ENCODE measurements at regions not wholly inside any gene's neighbourhood (a gene's known extent, or its start where the extent isn't known, plus 50 kb on each side); places are given as distances from the start of the nearest gene placed in this dataset.

- no peak for DNase-seq
Measured at GRCh38 chr10:29037348-29038113, 251.3 kb upstream of the LYZL1 start.

- no peak for DNase-seq
Measured at GRCh38 chr10:29039091-29039490, 249.8 kb upstream of the LYZL1 start.

GRCh38 chr10:29039677-29040189 is 249.1 kb upstream of the LYZL1 start:
- DNase-seq: no peak

- DNase-seq: no peak
Measured at GRCh38 chr10:29041616-29042015, 247.3 kb upstream of the LYZL1 start.

DNA sequence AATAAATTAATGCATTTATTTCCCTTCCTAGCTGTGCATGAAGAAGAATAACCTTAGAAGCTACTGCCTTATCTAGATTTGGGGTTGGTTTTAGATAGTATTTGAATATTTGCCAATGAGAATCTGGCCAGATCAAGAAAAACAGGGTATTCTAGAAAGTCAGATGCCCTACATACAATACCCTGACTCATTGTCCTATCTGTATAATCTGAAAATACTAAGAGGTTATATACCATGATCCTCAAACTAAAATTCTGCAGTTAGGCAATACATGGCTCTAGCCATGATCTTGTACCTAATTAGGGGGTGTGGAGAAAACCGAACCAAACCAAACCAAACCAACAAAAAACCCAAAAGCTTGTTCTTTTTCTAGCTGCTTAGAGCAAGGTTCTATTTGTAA is 240.4 kb upstream of the LYZL1 start:
- DNase-seq: no peak

DNA sequence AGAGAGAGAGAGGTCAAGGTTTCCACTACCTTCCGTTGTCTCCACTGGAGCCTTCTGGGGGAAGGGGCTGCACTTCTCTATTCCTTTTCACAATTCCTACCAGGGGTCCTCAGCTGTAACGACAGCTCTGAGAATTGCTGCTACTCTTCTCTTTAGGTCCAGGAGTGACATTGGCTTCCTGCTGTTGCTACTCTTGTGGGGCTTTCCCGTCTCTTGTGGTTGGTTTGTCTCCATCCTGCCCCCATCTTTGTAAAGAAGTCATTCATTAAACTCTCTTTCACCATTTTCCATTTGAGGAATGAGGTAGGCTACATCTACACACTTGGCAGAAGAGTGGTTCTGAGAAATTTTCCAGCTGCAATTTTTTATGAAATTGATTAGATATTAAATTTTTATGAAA is 238.8 kb upstream of the LYZL1 start:
- no peak for DNase-seq

- DNase-seq: no peak
Measured at GRCh38 chr10:29055101-29055500, 233.8 kb upstream of the LYZL1 start.

- no peak for DNase-seq
Measured at GRCh38 chr10:29056729-29057128, 232.1 kb upstream of the LYZL1 start.

DNA sequence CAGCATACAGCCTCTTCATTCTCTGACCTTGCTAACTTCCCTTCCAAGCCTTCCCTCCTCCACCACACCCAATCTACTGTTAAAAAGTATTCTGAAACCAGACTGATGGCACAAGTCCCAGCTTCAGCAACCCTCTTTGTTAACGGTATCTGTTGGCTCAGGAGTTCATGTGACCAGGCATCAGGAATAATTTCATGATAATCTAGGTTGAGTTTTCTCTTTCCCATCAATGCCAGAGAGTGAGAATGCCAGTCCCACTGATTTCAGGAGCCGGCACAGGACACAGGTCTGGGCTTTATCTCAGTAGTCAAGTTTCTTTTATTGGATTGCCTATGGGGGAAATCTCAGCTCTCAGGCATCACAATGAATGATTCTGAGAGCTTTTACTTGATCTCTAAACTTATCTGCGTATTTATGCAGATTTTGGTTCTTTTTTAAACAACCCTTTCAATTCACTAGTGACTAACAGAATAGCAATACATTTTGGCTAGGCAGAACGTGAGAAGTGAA is 231.0 kb upstream of the LYZL1 start:
- DNase-seq: no peak

DNA sequence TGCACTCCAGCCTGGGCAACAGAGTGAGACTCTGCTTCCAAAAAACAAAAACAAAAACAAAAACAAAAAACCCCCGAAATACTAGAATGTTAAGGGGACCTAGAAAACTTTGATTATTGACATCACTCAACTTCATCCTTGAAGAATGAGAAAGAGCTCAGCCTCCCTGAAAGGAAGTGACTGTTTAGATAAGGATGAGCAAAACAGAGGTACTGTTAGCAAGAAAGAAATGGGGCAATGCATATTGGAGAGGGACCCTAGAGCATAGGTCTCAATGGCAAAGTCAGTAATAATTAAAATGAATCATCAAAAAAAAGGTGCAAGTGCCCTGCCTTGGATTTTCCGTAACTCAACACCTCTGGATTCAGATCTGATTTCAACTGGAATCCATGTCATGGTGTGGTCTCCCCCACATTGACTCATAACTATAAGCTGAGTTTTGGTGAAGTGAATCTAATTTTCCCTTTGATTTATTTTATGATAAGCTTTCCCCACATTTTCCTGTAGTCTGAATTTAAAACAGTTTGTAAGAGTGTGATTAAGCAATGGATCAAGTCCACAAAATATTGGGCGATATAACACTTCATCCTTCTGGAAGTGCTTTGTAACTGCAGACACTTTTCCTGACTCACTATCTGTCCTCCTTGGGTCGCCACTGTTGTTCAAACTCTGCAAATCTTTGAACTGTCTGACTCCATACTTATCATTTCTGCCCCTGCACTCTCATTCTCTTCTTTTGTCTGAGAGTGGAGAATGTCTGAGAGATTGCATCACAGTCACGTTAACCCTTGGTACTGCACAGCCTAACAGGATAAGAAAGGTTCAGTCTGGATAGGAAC is 224.8 kb upstream of the LYZL1 start:
- no peak for DNase-seq

DNA sequence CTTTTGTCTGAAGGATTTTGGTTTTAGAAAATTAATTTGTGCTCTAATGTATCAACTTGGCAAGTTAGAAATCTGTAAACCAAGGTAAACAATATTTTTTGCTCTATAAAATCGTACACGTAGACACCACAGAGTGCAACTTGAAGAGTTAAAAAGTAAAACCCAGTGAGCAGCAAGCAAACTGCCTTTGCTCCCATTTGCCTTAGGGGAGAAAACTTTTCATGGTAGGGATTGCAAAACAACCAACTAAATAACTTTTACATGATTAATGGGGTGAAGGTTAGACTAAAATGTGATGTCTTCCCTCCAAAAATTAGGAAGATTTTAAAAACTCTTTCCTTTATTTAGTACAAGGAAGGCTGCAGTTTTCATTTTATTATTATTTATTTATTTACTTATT is 224.2 kb upstream of the LYZL1 start:
- DNase-seq: no peak

DNA sequence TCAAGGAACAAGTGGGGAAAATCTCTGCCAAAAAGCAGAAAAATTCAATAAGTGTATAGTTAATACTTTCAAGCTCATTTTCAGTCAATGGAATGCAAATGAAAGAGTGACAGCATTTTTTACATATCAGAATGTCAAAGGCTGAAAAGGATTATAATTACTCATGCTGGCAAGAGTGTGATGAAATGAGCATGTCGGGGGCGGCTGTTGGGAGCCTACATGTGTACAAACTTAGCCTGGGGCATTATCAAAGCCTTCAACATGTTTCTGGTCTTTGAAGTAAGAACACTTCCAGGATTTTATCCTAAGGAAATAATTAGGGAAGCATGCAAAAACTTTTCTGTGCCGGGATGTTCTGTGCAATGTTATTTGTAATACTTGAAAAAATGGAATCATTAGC is 221.7 kb upstream of the LYZL1 start:
- no peak for DNase-seq

- DNase-seq: no peak
Measured at GRCh38 chr10:29067628-29068027, 221.2 kb upstream of the LYZL1 start.

DNA sequence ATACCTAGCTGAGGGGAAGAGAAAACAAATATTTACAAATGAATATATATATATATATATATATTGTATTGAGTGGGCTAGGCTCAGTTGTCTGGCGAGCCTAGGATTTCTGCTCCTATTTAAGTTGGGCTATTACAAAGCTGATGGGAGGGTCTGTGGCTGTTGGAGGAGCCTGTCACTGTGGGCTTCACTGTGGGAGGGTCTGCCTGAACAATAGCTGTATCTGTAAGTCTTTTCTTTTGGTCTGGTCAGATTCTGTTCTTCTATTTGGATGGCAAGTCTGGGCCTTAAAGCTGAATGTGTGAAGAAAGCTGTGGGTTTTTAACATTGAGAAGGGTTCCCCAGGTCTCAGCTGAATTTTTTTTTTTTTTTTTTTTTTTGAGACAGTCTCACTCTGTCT is 220.6 kb upstream of the LYZL1 start:
- DNase-seq: no peak

DNA sequence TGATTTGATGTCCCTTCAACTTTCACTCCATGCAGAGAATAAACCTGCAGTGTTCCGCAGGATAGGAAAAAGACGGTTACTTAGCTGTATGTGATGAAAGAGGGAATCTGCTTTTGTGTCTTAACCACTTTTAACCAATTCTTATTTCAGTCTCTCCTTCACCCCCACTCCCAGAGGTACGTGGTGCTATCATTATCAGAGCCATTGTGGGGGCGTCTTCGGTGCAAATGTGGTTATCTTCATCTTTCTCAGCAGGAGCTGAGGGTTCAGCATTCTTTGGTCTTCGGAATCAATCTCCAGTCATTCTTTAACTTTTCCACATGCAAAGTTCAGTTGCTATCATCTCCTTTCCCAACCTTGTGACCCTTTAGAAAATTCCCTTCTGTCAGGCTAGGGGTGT is 219.9 kb upstream of the LYZL1 start:
- no peak for DNase-seq

GRCh38 chr10:29069941-29070340 is 218.9 kb upstream of the LYZL1 start:
- DNase-seq: no peak

DNA sequence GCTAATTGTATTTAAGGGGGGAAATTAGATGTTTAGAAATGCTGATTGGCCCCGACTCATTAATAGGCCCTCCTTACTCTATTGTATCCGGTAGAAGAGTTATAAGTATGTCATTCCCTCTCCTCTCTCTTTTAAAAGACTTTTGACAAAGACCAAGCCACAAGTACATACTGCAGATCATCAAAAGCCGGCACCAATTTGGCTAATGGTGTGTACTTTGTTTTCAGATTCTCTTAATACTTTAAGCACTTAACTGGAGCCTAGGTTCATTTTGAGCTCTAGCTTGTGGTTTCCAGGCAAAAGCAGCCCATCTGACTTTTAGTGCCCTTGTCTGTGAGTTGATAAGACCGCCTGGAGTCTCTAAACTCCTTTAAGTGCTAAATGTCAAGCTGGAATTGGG is 210.0 kb upstream of the LYZL1 start:
- no peak for DNase-seq

- no peak for DNase-seq
Measured at GRCh38 chr10:29081231-29081630, 207.6 kb upstream of the LYZL1 start.

- DNase-seq: no peak
Measured at GRCh38 chr10:29081951-29082685, 206.8 kb upstream of the LYZL1 start.

- DNase-seq: no peak
Measured at GRCh38 chr10:29083096-29083495, 205.8 kb upstream of the LYZL1 start.

GRCh38 chr10:29084681-29085307 is 204.1 kb upstream of the LYZL1 start:
- no peak for DNase-seq

GRCh38 chr10:29089091-29089490 is 199.8 kb upstream of the LYZL1 start:
- DNase-seq: no peak

GRCh38 chr10:29096303-29096824 is 192.5 kb upstream of the LYZL1 start:
- DNase-seq: no peak

Measured in KG1 (cell line).